ENCODE measurements at regions not wholly inside any gene's neighbourhood (a gene's known extent, or its start where the extent isn't known, plus 50 kb on each side); places are given as distances from the start of the nearest gene placed in this dataset.

DNA sequence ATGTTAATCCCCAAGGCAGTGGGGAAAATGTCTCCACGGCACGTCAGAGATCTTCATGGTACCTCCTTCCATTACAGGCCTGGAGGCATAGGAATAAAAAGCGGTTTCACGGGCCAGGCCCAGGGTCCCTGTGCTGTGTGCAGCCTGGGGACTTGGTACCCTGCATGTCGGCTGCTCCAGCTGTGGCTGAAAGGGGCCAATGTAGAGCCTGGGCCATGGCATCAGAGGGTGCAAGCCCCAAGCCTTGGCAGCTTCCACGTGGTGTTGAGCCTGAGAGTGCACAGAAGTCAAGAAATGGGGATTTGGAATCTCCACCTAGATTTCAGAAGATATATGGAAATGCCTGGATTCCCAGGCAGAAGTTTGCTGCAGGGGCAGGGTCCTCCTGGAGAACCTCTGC is 508.9 kb upstream of the COX7C start:
- TF ChIP-seq, protein P1, sequence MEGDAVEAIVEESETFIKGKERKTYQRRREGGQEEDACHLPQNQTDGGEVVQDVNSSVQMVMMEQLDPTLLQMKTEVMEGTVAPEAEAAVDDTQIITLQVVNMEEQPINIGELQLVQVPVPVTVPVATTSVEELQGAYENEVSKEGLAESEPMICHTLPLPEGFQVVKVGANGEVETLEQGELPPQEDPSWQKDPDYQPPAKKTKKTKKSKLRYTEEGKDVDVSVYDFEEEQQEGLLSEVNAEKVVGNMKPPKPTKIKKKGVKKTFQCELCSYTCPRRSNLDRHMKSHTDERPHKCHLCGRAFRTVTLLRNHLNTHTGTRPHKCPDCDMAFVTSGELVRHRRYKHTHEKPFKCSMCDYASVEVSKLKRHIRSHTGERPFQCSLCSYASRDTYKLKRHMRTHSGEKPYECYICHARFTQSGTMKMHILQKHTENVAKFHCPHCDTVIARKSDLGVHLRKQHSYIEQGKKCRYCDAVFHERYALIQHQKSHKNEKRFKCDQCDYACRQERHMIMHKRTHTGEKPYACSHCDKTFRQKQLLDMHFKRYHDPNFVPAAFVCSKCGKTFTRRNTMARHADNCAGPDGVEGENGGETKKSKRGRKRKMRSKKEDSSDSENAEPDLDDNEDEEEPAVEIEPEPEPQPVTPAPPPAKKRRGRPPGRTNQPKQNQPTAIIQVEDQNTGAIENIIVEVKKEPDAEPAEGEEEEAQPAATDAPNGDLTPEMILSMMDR (IDR thresholded peaks at IDR 0.05), result no peak
- TF ChIP-seq POLR2A (IDR thresholded peaks at IDR 0.05), result no peak
- TF ChIP-seq EP300 (IDR thresholded peaks at IDR 0.05), result no peak
- no peak for TF ChIP-seq POLR2AphosphoS5 (IDR thresholded peaks at IDR 0.05)

Data from gastroesophageal sphincter (tissue), 3 donors.